HG03432 (cell line): ENCODE measurements at regions not wholly inside any gene's neighbourhood (a gene's known extent, or its start where the extent isn't known, plus 50 kb on each side); places are given as distances from the start of the nearest gene placed in this dataset.
"Not testable (repeated sequence)": the region's sequence is repeated elsewhere in the genome, so short reads cannot be mapped to it uniquely, and the experiment has no call there.

Source experiments
- ATAC-seq: cut with Tn5 transposase; IDR thresholded peaks from one replicate; pipeline ENCODE4 v1.9.1; 2021; ENCODE audit warnings: mild to moderate bottlenecking, moderate library complexity; ENCODE audit not compliant: unreplicated experiment

DNA sequence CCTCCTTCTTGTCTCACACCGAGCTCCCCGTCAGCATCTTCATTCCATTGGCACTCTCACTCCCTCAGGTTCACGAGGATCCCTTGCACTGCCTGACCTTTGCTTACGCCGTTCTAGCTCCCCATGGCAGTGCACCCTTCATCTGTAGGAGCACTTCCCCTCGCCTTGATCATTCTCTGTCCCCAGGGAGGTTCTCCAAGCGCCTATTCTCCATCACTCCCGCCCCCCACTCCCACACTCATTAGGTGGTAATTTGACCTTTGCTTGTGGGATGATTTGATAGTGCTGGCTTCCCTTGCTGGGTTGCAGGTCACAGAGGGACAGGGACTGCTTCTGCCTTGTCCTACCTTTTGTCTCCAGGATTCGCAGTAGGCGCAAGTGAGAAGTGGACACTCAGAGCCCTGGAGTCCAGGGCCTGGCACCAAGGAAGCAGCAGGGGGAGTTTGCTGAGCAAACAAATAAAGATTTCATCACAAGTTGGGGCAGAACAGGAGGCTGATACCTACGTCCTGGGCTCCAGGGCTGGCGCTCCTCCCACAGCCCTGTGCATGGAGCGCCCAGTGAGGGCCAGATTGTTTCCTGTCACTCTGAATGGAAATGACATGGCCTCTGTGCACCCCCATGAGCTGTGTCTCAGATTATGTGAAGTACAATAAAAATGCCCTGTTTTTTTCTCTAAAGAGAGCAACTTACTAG lies 82.0 kb upstream of the RUNX3 start:
- ATAC-seq, result no peak

DNA sequence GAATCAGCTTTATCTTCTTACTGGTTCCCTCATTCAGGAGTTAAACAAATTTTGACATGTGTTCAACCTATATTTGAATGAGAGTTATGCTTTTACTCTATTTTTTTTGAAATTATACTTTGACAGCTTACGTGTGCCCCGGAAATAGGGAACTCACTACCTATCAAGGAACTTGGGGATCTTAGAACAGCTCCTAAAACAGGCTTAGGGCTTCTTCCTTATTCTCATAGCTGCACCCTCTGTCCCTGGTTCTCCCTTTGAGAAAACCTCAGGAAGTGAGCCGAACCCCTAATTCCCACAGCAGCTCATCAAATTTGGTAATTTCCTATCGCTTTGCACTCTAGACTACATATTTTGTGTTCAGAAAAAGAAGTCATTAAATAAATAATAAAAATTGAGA lies 81.2 kb upstream of the RUNX3 start:
- no peak for ATAC-seq

DNA sequence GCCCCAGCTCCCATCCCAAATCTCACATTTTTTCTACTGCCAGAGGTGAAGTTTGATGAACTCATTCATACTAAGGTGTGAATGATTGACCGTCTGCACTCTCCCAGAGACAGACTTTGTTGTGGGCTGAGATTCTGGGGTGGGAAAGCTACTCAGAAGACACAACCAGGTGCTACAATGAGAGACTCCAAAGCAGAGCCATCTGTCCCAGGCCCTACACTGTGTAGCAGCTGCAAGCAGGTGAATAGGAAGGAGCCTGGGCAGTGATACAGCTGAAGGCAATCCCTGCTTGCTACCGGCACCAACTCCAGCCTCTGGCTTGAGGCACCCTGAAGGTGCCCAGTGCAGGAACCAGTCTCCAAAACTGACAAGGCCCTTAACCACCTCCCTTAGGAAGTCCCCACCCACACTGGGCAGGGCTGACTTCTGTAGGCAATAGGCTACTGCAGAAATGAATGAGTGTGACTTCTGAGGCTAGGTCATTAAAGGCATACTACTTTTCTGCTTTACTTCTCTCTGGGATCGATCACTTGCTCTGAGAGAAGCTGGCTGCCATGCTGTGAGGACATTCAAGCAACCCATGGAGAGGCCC lies 79.7 kb upstream of the RUNX3 start:
- no peak for ATAC-seq

DNA sequence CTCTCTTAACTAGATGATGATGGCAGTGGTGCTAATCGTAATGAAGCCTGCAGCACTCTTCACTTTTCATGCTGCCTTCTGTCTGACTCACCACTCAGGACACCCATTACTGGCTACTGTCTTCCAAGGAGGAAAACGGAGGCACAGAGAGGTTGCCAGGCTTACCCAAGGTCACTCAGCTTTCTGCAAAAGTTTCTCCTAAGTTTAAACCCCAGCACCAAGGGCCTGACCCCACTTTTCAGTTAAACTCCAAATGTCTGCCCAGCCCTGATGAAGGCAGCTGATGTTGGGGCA lies 78.1 kb upstream of the RUNX3 start:
- no peak for ATAC-seq

DNA sequence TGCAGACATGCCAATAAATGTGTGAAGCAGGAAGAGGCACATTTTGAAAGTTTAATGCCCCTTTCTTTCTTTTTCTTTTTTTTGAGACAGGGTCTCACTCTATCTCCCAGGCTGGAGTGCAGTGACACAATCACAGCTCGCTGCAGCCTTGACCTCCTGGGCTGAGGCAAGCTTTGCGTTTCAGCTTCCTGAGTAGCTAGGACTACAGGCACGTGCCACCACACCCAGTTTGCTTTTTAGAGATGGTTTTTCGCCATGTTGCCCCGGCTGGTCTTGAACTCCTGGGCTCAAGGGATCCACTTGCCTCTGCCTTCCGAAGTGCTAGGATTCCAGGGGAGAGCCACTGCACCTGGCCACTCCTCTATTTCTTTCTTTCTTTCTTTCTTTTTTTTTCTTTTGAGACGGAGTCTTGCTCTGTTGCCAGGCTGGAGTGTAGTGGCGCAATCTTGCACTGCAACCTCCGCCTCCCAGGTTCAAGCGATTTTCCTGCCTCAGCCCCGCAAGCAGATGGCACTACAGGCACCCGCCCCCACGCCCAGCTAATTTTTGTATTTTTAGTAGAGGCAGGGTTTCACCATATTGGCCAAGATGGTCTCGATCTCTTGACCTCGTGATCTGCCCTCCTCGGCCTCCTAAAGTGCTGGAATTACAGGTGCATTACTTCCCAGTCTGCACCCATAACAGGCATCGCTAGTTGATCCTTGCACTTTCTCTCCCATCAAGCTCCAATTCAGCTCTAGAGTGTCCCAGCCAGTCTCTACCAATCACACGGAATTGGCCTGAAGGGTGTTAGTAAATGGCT lies 77.5 kb upstream of the RUNX3 start:
- ATAC-seq, result not testable (repeated sequence)

DNA sequence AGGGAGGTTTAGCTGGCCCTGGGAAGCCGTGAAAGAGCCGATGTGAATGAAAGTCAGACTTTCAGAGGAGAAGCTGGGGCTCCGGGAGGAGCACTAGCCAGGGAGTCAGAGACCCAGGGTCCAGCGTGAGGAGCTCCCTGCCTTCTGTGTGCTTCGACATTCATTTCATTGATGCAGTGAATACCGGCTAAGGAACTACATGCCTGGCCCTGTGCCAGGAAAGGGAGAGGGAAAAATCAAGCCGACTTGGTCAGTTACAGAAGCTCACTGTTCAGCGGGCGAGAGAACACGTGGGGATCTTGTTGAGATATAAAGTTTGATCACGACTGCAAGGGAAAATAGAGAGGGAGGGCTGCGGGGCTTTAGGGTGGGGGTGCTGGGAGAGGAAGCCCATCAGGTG lies 76.7 kb upstream of the RUNX3 start:
- no peak for ATAC-seq

DNA sequence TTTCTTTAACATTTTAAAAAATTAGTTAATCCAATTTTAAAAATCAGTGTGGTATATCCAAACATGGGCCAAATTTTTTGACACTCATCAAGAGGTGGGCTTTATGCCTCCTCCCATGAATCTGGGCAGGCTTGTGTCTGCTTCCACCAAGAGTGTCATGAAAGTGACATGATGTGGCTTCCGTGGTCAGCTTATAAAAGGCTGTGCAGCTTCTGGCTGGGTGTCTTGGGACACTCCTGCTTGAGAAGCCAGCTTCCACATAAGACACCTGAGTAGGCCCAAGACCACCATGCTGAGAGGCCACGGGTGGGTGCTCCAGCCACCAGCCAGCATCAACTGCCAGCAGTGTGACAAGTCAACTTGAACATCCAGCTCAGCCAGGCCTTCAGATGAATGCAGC lies 74.3 kb upstream of the RUNX3 start:
- ATAC-seq, result no peak

DNA sequence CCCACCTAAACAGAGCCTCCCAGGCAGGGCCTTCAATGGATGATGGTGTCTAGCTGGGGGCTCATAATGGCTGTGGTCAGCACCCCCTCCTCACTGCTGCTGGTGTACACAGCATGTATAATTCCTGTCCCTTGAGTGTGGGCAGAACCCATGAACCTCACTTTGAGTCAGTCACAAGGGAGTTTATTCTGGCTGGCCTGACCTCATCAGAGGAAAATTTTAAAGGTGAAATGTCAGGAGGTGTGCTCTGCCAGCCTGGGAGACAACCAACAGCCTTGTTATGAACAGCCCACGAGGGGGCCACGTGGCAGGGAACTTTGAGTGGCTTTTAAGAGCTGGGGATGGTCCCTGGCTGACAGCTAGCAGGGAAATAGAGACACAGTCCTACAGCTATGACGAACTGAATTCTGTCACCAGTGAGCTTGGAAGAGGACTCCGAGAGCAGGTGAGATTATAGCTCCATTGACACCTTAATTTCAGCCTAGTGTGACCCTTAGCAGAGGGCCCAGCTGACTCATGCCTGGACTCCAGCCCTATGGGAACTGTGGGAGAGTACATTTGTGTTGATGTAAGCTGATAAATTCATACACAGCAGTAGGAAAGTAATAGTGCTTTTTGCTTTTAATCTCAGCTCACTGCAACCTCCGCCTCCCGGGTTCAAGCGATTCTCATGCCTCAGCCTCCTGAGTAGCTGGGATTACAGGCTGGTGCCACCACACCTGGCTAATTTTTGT lies 73.5 kb upstream of the RUNX3 start:
- ATAC-seq, result no peak

DNA sequence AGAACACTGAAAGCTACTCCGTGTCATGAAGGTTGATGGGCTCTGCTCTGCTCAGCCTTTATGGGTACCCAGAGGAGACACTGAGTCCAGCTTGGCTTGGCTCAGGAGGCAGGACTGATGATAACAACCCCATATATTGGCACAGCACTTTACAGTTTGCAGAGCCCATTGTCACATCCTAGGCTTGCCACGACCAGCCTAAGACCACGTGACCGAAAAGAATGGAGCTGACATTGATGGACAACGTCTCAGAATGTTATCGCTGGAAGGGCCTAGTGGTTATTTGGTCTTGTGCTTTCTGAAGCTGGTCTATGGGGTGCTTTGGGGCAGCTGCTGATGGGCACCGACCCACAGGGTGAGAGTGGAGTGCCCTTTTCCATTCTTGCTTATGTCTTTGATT lies 72.9 kb upstream of the RUNX3 start:
- no peak for ATAC-seq

DNA sequence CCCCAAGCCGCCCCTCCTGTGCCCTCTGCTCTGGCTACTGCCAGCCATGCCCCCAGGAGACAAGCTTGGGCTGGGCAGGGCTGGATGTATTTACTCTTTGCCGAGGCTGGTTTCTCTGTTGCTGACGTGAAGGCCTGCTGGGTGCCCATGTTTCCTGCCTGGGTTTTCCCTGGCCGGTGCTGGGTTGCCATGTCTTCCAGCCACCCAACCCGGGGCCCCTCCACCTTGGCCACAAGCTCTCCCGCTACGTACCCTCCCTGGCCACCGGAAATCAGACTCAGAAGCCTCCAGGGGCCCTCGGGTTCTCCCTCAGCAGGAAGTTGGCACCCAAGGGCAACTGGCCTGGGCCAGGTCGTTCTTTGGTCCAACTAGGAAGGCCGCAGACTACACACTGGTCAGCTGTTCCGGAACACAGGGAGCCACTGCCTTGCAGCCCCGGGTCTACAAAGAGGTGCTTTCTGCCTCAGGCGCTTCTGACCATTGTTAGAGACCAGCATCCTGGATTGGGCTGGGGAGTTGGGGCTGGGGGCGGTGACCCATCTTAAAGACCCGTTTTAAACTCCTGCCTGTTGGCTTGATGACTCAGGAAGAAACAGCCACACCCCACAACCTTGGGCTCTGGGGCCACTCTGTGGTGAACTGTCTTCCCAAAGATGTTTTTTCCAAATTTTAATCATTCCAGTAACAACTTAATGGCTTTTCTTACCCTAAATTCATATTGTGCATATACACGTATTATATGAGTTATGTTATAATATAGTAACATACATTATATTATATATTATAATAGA lies 71.2 kb upstream of the RUNX3 start:
- ATAC-seq, result no peak

DNA sequence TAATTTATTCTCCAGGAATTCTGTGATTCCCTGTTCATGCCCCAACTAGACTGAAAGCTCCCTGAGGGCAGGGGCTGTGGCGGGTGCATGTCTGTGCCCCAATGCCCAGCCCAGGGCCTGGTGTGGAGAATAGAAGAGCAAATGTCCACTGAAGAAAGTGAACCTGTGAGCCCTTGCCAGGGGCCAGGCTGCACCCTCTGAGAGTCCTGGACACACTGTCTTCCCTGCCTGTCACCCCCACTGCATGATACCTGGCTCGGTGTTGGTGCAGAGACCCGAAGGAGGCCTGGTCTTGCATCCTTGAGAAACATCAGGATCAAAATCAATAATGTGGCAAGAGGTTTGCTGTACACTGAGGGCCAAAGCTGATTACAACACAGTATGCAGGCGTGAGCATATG lies 69.8 kb upstream of the RUNX3 start:
- no peak for ATAC-seq

DNA sequence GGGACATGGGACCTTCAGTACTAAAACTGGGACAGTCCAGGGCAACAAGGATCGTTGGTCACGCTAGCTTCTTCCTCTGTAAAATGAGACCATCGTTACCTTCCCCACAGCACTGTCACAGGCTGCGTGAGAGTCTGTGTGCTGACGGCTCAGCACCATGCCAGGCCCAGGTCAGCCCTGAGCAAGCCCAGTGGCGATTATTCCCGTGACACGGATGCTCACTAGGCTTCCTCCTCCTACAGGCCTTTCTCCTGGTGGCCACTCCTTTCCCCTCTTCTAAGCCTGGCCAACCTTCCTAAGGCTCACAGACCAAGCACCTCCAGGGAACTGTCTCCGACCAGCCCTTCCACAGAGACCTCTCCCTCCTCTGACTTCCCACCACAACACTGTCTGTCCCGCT lies 69.3 kb upstream of the RUNX3 start:
- no peak for ATAC-seq

DNA sequence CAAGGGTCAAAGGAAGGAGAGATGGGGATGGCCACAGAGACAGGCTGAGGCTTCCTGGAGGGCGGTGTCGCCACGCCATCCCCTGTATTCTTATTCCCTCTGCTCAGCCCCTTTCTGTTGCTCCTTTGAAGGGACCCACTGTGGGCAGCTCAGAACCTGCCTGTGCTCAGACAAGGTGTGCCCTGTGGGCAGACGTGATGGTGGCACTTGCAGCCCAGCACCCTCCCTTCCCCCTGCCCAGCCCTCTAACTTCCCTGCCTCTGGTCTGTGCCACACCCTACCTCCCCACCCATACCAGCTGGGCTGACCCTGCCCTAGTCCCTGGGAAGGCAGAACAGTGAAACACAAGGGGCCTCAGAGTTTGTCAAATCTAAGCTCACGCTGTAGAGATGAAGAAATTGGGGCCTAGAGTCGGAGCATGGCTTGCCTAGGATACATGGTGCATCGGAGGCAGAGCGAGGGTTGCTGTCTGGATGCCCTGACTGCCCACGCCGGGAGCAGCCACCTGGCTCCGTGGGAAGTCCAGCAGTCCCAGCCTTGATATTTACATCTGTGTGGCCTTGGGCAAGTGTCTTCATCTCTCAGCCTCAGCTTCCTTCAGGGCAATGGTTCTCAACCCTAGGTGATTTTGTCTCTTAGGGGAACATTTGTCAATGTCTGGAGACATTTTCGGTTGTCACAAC lies 68.6 kb upstream of the RUNX3 start:
- no peak for ATAC-seq

DNA sequence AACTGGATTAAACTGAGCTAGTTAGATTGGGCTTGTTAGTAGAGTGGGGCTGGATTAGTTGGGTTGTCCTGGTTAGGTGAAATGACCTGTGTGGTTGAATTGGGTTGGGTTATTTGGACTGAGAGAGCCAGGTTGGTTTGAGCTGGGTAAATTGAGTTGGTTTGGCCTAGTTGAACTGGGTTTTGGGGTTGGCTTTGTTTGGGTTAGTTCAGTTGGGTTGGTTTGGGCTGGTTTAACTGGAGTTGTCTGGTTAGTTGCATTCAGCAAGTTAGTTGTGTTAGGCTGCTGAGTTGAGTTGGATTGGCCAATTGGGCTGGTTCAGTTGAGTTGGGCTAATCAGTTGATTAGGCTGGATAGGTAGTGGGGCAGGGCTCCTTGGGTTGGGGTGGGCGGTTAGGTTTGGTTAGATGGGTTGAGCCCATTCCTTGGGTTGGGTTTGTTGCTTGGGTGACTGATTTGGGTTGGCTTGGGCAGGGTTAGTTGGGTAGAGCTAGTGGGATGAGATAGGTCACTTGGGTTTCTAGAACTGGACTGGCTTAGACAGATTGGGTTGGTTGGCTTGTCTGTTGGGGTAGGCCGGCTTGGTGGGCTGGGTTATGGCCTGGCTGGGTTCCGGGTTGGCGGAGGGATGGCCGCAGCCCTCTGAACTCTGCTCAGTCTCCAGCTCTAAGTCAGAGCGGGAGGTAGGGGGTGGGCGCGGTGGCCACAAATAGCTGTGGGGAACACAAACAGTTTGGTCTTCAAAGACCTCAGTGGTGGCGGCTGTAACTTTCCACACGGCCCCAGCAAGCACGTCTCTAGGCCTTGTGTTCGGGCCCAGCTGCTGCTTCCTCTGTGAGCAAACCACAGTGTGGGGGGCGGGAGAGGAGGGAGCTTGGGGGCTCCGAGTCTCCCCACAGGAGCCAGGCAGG lies 67.2 kb upstream of the RUNX3 start:
- no peak for ATAC-seq

DNA sequence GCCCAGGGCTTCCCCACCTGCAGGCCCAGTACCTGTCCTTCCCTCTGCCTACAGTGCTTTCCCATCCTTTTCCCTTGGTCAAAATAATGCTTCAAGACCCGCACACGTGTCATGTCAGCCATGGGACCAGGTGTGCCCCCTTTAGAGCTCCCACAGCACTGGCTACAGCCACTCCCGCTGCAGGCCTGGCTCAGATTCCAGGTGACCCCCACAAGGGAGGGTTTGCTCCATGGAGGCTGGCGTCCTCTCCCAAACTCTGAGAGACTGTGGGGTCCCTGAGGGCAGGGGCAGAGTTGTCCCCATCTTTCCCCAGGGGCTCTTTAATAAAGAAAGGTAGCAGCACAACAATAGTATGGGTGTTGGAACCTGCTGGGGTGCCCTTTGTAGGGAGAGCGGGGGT lies 66.4 kb upstream of the RUNX3 start:
- no peak for ATAC-seq

DNA sequence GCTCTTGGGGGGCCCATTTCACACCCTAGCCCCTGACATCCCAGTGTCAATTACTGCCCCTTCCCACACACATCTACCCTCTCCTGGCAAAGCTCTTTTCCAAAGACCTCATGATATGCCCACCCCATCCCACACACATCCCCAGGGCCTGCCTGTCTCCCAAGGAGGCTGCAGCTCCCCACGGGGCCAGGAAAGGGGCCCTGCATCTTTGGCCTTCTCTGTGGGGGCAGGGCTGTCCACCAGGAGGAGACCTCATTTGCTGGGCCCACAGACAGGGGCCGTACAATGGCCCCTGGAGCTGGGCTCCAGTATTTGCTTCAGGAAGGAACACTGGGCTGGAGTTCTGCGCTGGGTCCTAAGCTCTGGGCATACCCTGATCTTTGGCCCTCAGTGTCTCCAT lies 65.6 kb upstream of the RUNX3 start:
- ATAC-seq, result no peak

DNA sequence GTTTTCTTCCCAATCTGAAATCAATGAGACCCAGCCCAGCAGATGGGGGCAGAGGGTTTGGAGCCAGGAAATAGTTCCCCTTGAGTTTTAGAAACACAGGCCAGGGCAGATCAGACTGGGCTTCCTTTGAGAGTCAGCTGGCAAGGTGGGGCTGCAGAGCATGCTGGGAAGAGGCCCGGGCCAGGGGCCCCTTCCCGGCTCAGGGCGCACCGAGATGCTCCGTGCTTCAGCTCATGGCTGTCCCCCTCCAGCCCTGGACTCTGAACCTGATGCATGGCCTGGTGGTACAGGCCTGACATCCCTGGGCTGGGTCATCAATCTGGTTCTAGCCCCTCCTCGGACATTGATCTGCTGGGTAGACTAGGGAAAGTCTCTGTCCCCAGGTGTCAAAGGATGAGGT lies 65.1 kb upstream of the RUNX3 start:
- no peak for ATAC-seq

DNA sequence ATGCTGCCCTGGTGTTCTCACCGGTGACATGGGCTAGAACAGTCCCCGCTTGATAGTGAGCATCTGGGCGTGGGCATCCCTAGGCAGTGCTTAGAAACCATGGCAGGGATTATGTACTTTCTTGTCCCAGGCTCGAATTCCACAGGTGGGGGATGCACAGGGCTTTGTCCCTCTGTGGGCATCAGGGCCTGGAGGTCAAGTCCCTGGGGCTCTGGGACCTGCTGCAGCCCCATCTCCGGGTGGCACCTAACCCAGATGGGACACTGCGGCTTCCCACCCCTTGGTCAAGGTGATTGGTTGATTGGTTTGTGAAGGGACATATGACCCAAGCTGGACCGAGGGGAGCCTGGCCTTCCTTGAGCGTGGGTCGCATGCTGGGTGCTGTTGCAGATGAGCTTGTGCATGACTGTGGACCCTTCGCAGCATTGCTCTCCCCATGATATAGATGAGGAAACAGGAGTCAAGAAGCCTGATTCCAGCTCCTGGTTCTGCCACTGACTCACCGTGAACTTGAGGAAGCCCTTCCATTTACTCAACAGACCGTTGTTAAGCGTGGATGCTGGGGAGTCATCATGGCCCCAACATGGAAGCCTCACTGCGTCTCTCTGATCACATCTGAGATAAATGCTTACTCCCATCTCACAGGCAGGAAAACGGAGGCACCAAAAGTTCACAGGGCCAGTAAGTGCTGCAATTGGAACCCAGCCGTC lies 64.0 kb upstream of the RUNX3 start:
- ATAC-seq, result no peak

DNA sequence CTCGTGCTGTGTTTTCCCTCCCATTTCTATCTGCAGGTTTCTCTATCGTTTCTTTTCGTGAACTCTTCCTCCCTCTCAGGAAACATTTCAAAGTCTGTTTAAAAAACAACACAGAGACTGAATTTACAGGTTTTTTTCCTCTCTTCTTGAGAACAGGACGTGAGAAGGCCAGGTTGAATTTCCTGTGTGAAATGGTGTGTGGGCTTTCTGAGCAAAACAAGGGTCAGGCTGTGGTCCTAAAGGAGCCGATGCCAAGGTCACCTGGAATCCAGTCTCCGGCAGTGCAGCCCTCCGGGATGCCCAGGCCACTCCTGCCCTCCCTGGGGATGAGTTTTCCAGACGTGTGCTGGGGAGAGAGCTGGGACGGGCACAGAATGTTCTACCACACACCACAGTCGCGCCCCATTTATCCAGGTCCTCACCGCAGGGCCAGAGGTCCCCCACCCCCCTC lies 62.7 kb upstream of the RUNX3 start:
- ATAC-seq, result no peak
